ENCODE measurements at regions not wholly inside any gene's neighbourhood (a gene's known extent, or its start where the extent isn't known, plus 50 kb on each side); places are given as distances from the start of the nearest gene placed in this dataset.

- DNase-seq (no peak), ATAC-seq (ENCODE audit: low read depth in 2 of 2) (no peak)
- no peaks in the 10 kb centered on the region for H3K4me1 Mint-ChIP-seq
- Histone ChIP-seq H3K4me3 (ENCODE audit: low read depth, low read length) (no peak overlapping the region), H3K9me3 (ENCODE audit: control insufficient read depth in 2 of 2, low read length in 2 of 2) (no peaks in the 10 kb centered on the region), H3K27me3 (ENCODE audit: control insufficient read depth, insufficient read depth, low read length) (no peaks in the 10 kb centered on the region), H3K27ac (ENCODE audit: insufficient read depth, low read length, poor library complexity, severe bottlenecking) (no peak overlapping the region), H3K36me3 (ENCODE audit: control insufficient read depth, insufficient read depth, low read length) (no peaks in the 10 kb centered on the region), H3K4me1 (ENCODE audit: control insufficient read depth, insufficient read depth, low read length, poor library complexity, severe bottlenecking) (no peaks in the 10 kb centered on the region)
- peaks cover 0 to 2% (median 0%) of the 10 kb centered on the region in 7 donors for H3K9me3 Mint-ChIP-seq
- no peaks in the 10 kb centered on the region for H3K36me3 Mint-ChIP-seq
- no peak overlapping the region for H3K27ac Mint-ChIP-seq
- H3K27me3 Mint-ChIP-seq, result peaks cover 9% of the 10 kb centered on the region
- no peak overlapping the region for H3K4me3 Mint-ChIP-seq
Observed at GRCh38 chr6:168152980-168153379, 74.0 kb upstream of the FRMD1 start.

- DNase-seq, result no peak
- H3K36me3 Mint-ChIP-seq, result no peaks in the 10 kb centered on the region
- H3K27me3 Mint-ChIP-seq, result peaks cover 9% of the 10 kb centered on the region
- no peaks in the 10 kb centered on the region for H3K9me3 ChIP-seq (ENCODE audit: control insufficient read depth in 2 of 2, low read length in 2 of 2)
- peaks cover 0 to 2% (median 0%) of the 10 kb centered on the region in 7 donors for H3K9me3 Mint-ChIP-seq
- no peak overlapping the region for H3K27ac ChIP-seq (ENCODE audit: insufficient read depth, low read length, poor library complexity, severe bottlenecking)
- no peak overlapping the region for H3K27ac Mint-ChIP-seq
- no peaks in the 10 kb centered on the region for H3K27me3 ChIP-seq (ENCODE audit: control insufficient read depth, insufficient read depth, low read length)
- H3K4me3 ChIP-seq (ENCODE audit: low read depth, low read length), result no peak overlapping the region
- H3K4me1 Mint-ChIP-seq, result no peaks in the 10 kb centered on the region
- no peak overlapping the region for H3K4me3 Mint-ChIP-seq
- no peaks in the 10 kb centered on the region for H3K36me3 ChIP-seq (ENCODE audit: control insufficient read depth, insufficient read depth, low read length)
- ATAC-seq (ENCODE audit: low read depth in 2 of 2), result no peak
- no peaks in the 10 kb centered on the region for H3K4me1 ChIP-seq (ENCODE audit: control insufficient read depth, insufficient read depth, low read length, poor library complexity, severe bottlenecking)
Observed at GRCh38 chr6:168152306-168152963, 73.4 kb upstream of the FRMD1 start.

- Histone ChIP-seq H3K27ac (ENCODE audit: insufficient read depth, low read length, poor library complexity, severe bottlenecking) (no peak overlapping the region), H3K36me3 (ENCODE audit: control insufficient read depth, insufficient read depth, low read length) (no peaks in the 10 kb centered on the region), H3K4me1 (ENCODE audit: control insufficient read depth, insufficient read depth, low read length, poor library complexity, severe bottlenecking) (no peaks in the 10 kb centered on the region), H3K9me3 (ENCODE audit: control insufficient read depth in 2 of 2, low read length in 2 of 2) (no peaks in the 10 kb centered on the region), H3K4me3 (ENCODE audit: low read depth, low read length) (no peak overlapping the region), H3K27me3 (ENCODE audit: control insufficient read depth, insufficient read depth, low read length) (no peaks in the 10 kb centered on the region)
- Mint-ChIP-seq H3K9me3 (no peaks in the 10 kb centered on the region), H3K4me3 (no peak overlapping the region), H3K36me3 (no peaks in the 10 kb centered on the region), H3K27me3 (peaks cover 9% of the 10 kb centered on the region), H3K27ac (no peak overlapping the region), H3K4me1 (no peaks in the 10 kb centered on the region)
- ATAC-seq (ENCODE audit: low read depth in 2 of 2) (no peak), DNase-seq (no peak)
Observed at GRCh38 chr6:168150551-168151320, 71.7 kb upstream of the FRMD1 start.

DNA sequence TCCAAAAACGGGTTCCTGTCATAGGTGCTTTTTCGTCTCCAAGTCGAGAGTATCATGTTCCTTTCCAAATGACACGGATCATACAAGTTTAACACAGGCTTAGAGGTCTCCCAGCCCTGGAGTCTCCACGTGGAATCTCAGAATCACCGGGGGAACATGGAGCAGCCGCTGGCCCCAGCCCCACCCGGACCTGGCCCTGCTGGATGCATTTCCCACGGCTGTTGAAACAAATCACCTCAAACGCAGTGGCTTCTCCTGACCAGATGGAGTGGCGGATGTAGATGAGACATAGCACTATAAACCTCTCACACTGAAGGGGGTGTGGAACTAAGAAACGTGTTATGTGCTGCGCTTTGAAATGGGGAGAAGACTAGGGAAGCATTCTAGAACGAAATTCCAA, 70.0 kb upstream of the FRMD1 start:
- no peak overlapping the region for H3K4me3 Mint-ChIP-seq
- Histone ChIP-seq H3K4me1 (ENCODE audit: control insufficient read depth, insufficient read depth, low read length, poor library complexity, severe bottlenecking) (no peaks in the 10 kb centered on the region), H3K4me3 (ENCODE audit: low read depth, low read length) (no peak overlapping the region), H3K36me3 (ENCODE audit: control insufficient read depth, insufficient read depth, low read length) (no peaks in the 10 kb centered on the region), H3K27ac (ENCODE audit: insufficient read depth, low read length, poor library complexity, severe bottlenecking) (no peak overlapping the region), H3K9me3 (ENCODE audit: control insufficient read depth in 2 of 2, low read length in 2 of 2) (no peaks in the 10 kb centered on the region), H3K27me3 (ENCODE audit: control insufficient read depth, insufficient read depth, low read length) (no peaks in the 10 kb centered on the region)
- peaks cover 16% of the 10 kb centered on the region for H3K27me3 Mint-ChIP-seq
- ATAC-seq (ENCODE audit: low read depth in 2 of 2) (no peak), DNase-seq (no peak)
- H3K36me3 Mint-ChIP-seq, result no peaks in the 10 kb centered on the region
- H3K9me3 Mint-ChIP-seq, result peaks cover 0 to 2% (median 0%) of the 10 kb centered on the region in 7 donors
- no peak overlapping the region for H3K27ac Mint-ChIP-seq
- H3K4me1 Mint-ChIP-seq, result no peaks in the 10 kb centered on the region

DNA sequence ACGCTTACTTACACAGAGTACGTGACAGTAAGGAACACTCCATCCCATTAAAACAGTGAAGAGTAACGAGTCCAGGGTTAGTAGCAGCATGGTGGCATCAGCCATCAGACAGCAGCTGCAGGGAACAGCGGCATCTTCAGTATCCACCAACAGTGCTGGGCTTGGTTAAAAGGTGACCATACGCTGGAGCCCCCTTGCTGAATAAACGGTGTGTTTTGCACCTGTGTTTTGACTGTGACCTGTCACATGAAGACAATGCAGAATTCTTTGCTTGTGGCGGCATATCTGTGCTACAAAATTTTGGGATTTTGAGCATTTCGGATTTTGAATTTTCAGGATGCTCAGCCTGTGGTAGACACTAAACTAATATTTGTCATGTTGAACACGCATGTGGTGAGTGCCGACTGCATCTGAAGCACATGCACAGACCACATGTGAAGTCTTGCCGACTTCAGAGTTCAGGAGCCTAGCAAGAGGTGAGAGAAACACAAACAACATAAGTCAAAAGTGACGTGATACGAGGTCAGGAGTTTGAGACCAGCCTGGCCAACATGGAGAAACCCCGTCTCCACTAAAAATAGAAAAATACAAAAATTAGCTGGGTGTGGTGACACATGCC, 69.3 kb upstream of the FRMD1 start:
- H3K36me3 Mint-ChIP-seq, result no peaks in the 10 kb centered on the region
- no peaks in the 10 kb centered on the region for H3K4me1 Mint-ChIP-seq
- ATAC-seq (ENCODE audit: low read depth in 2 of 2), result no peak
- DNase-seq, result no peak
- Histone ChIP-seq H3K27me3 (ENCODE audit: control insufficient read depth, insufficient read depth, low read length) (no peaks in the 10 kb centered on the region), H3K36me3 (ENCODE audit: control insufficient read depth, insufficient read depth, low read length) (no peaks in the 10 kb centered on the region), H3K27ac (ENCODE audit: insufficient read depth, low read length, poor library complexity, severe bottlenecking) (no peak overlapping the region), H3K4me1 (ENCODE audit: control insufficient read depth, insufficient read depth, low read length, poor library complexity, severe bottlenecking) (no peaks in the 10 kb centered on the region), H3K4me3 (ENCODE audit: low read depth, low read length) (no peak overlapping the region), H3K9me3 (ENCODE audit: control insufficient read depth in 2 of 2, low read length in 2 of 2) (no peaks in the 10 kb centered on the region)
- H3K9me3 Mint-ChIP-seq, result peaks cover 0 to 2% (median 0%) of the 10 kb centered on the region in 7 donors
- H3K27me3 Mint-ChIP-seq, result peaks cover 17% of the 10 kb centered on the region
- H3K4me3 Mint-ChIP-seq, result no peak overlapping the region
- no peak overlapping the region for H3K27ac Mint-ChIP-seq

GRCh38 chr6:168147205-168147738, 68.3 kb upstream of the FRMD1 start:
- Histone ChIP-seq H3K27me3 (ENCODE audit: control insufficient read depth, insufficient read depth, low read length) (no peaks in the 10 kb centered on the region), H3K27ac (ENCODE audit: insufficient read depth, low read length, poor library complexity, severe bottlenecking) (no peak overlapping the region), H3K4me3 (ENCODE audit: low read depth, low read length) (no peak overlapping the region), H3K36me3 (ENCODE audit: control insufficient read depth, insufficient read depth, low read length) (no peaks in the 10 kb centered on the region), H3K4me1 (ENCODE audit: control insufficient read depth, insufficient read depth, low read length, poor library complexity, severe bottlenecking) (no peaks in the 10 kb centered on the region), H3K9me3 (ENCODE audit: control insufficient read depth in 2 of 2, low read length in 2 of 2) (no peaks in the 10 kb centered on the region)
- H3K9me3 Mint-ChIP-seq, result peaks cover 0 to 2% (median 0%) of the 10 kb centered on the region in 7 donors
- H3K27me3 Mint-ChIP-seq, result peaks cover 19% of the 10 kb centered on the region
- no peak for DNase-seq
- H3K4me1 Mint-ChIP-seq, result no peaks in the 10 kb centered on the region
- ATAC-seq (ENCODE audit: low read depth in 2 of 2), result no peak
- H3K36me3 Mint-ChIP-seq, result no peaks in the 10 kb centered on the region
- no peak overlapping the region for H3K4me3 Mint-ChIP-seq
- no peak overlapping the region for H3K27ac Mint-ChIP-seq

- no peaks in the 10 kb centered on the region for H3K27me3 ChIP-seq (ENCODE audit: control insufficient read depth, insufficient read depth, low read length)
- Mint-ChIP-seq H3K4me1 (no peaks in the 10 kb centered on the region), H3K9me3 (peaks cover 0 to 2% (median 0%) of the 10 kb centered on the region in 7 donors), H3K27ac (no peak overlapping the region), H3K4me3 (no peak overlapping the region), H3K36me3 (no peaks in the 10 kb centered on the region), H3K27me3 (peaks cover 19% of the 10 kb centered on the region)
- ATAC-seq (ENCODE audit: low read depth in 2 of 2), result no peak
- no peaks in the 10 kb centered on the region for H3K4me1 ChIP-seq (ENCODE audit: control insufficient read depth, insufficient read depth, low read length, poor library complexity, severe bottlenecking)
- no peaks in the 10 kb centered on the region for H3K36me3 ChIP-seq (ENCODE audit: control insufficient read depth, insufficient read depth, low read length)
- H3K9me3 ChIP-seq (ENCODE audit: control insufficient read depth in 2 of 2, low read length in 2 of 2), result no peaks in the 10 kb centered on the region
- DNase-seq, result no peak
- H3K27ac ChIP-seq (ENCODE audit: insufficient read depth, low read length, poor library complexity, severe bottlenecking), result no peak overlapping the region
- H3K4me3 ChIP-seq (ENCODE audit: low read depth, low read length), result no peak overlapping the region
Observed at GRCh38 chr6:168145747-168146596, 67.0 kb upstream of the FRMD1 start.
